ENCODE measurements at regions not wholly inside any gene's neighbourhood (a gene's known extent, or its start where the extent isn't known, plus 50 kb on each side); places are given as distances from the start of the nearest gene placed in this dataset.

DNA sequence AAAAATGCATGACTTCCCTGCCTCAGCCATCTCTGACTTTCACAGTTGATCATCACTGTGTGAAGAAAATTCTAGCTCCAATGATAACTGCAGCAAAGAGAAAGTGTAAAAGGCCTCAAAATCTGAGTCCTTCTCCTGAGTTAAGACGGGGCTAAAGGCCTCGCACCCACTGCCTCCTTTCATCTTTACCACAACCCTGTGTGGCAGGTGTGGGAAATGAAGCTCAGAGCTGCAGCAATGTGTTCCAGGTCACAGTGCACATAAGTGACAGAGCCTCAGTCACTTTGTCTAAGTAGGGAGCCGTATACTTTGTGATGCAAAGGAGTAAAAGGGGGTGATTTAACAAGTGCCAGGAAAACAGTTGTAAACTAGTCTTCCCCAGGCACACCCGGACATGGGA is 144.7 kb upstream of the TMCC3 start:
- Mint-ChIP-seq H3K27me3 (peaks cover 13% of the 10 kb centered on the region), H3K27ac (no peak overlapping the region), H3K4me1 (no peaks in the 10 kb centered on the region), H3K36me3 (no peaks in the 10 kb centered on the region), H3K9me3 (ENCODE audit: low read depth) (no peaks in the 10 kb centered on the region), H3K4me3 (no peak overlapping the region)
- CTCF ChIA-PET: interaction anchor here (0.6 kb wide), 1 partner anchor 594 kb away, joined by 3 read pairs; no protein-coding TSS in a partner anchor
- ATAC-seq (no peak), DNase-seq (no peak)

DNA sequence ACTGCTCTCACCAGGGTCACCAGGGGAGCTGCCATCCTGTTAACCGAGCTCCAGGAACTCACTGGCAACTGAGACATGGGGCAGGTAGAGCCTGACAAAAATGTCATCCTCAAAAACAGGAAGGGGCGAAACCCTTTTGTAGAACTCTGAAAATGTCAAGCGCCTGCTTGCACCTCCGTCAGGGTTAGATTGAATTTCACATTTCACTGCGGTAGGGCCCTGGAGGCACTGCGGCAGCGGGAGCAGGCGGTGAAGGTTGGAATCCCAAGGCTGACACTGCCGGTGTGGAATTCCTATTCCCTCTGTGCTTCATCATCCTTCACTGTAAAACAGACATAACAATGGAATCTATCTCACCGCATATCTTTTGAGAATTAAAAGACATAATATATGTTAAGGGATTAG is 142.8 kb upstream of the TMCC3 start:
- DNase-seq (no peak), ATAC-seq (no peak)
- H3K27ac Mint-ChIP-seq: no peak overlapping the region
- H3K9me3 Mint-ChIP-seq (ENCODE audit: low read depth): no peaks in the 10 kb centered on the region
- H3K4me1 Mint-ChIP-seq: no peaks in the 10 kb centered on the region
- CTCF ChIA-PET: no interaction called here
- no peaks in the 10 kb centered on the region for H3K36me3 Mint-ChIP-seq
- H3K27me3 Mint-ChIP-seq: peaks cover 11% of the 10 kb centered on the region
- H3K4me3 Mint-ChIP-seq: no peak overlapping the region

DNA sequence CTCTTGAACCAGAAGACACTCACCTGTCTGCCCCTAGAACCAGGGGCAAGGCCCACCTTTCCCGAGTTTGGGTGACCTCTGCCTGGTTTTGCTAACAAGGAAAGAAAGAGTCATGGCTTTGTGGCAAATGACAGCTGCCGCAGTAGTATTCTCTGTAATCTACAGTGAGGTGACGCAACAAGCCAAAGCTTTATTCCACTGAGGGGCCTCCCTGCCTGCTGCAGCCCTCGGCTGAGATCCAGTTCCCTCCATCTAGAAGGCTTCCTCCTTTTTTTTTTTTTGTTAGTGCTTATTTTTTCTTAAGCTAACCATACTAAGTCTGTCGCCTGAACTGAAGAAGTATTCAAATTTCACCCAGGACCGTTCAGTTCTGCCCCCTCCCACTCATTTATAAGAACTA is 142.3 kb upstream of the TMCC3 start:
- H3K36me3 Mint-ChIP-seq: no peaks in the 10 kb centered on the region
- H3K4me1 Mint-ChIP-seq: no peaks in the 10 kb centered on the region
- DNase-seq: no peak
- no peaks in the 10 kb centered on the region for H3K9me3 Mint-ChIP-seq (ENCODE audit: low read depth)
- ATAC-seq: no peak
- peaks cover 9% of the 10 kb centered on the region for H3K27me3 Mint-ChIP-seq
- H3K27ac Mint-ChIP-seq: no peak overlapping the region
- CTCF ChIA-PET: no interaction called here
- no peak overlapping the region for H3K4me3 Mint-ChIP-seq

DNA sequence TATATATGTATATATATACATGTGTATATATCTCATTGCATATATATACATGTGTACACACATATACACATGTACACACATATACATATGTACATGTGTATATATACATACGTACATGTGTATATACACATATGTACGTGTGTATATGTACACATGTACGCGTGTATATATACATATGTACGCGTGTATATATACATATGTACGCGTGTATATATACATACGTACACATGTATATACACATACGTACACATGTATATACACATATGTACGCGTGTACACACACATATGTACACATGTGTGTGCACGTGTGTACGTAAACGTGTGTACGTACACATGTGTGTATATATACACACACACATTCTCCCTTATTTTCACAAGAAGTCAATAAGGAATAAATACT is 141.6 kb upstream of the TMCC3 start:
- peaks cover 9% of the 10 kb centered on the region for H3K27me3 Mint-ChIP-seq

DNA sequence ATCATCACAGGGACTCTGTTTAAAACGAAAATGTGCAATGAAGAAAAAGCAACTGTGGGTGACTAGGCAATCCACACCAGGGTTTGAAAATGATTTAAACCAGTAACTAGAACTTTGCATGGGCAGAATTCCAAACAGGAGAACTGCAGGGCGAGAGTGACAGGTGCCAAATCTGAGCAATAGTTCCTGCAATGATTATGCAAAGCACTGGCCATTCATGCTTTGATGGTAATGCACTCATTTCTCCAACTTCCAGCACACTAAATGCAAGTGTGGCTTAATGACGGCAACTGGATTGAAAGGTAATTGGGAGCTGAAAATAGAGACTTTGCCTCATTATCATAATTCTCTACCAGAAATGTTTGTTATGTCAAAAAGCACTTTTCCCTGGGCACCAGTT is 140.5 kb upstream of the TMCC3 start:
- peaks cover 9% of the 10 kb centered on the region for H3K27me3 Mint-ChIP-seq
- no peak for ATAC-seq
- no peak for DNase-seq
- no peaks in the 10 kb centered on the region for H3K36me3 Mint-ChIP-seq
- H3K9me3 Mint-ChIP-seq (ENCODE audit: low read depth): no peaks in the 10 kb centered on the region
- H3K27ac Mint-ChIP-seq: no peak overlapping the region
- H3K4me1 Mint-ChIP-seq: no peaks in the 10 kb centered on the region
- CTCF ChIA-PET: interaction anchor here (0.6 kb wide), 1 partner anchor 716 kb away, joined by 3 read pairs; no protein-coding TSS in a partner anchor
- H3K4me3 Mint-ChIP-seq: no peak overlapping the region

More for the DNA sequence above, 141.6 kb upstream of the TMCC3 start:
- no peak for DNase-seq
- CTCF ChIA-PET: no interaction called here
- no peak overlapping the region for H3K4me3 Mint-ChIP-seq
- no peaks in the 10 kb centered on the region for H3K4me1 Mint-ChIP-seq
- no peaks in the 10 kb centered on the region for H3K9me3 Mint-ChIP-seq (ENCODE audit: low read depth)
- no peak overlapping the region for H3K27ac Mint-ChIP-seq
- no peaks in the 10 kb centered on the region for H3K36me3 Mint-ChIP-seq
- ATAC-seq: no peak

DNA sequence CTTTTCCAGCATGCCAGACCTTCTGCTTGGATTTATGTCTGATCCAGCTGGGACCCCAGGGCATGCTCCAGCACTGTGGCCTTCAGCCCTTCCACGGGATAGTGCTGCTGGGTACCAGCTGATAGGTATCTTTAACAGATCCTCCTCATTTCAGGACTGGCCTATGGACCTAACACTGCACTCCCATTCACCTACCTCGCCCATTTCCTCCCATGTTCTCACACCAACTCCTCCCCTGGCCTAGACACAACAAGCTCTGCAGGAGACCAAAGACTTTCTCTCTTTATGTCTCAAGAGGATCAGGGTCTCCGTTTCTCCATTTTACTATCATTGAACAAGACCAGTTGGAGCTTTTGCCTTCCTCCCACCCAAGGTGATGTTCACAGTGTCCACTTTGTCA is 140.0 kb upstream of the TMCC3 start:
- Mint-ChIP-seq H3K27me3 (peaks cover 9% of the 10 kb centered on the region), H3K36me3 (no peaks in the 10 kb centered on the region), H3K9me3 (ENCODE audit: low read depth) (no peaks in the 10 kb centered on the region), H3K4me3 (no peak overlapping the region), H3K27ac (no peak overlapping the region), H3K4me1 (no peaks in the 10 kb centered on the region)
- ATAC-seq (no peak), DNase-seq (no peak)
- CTCF ChIA-PET: no interaction called here

DNA sequence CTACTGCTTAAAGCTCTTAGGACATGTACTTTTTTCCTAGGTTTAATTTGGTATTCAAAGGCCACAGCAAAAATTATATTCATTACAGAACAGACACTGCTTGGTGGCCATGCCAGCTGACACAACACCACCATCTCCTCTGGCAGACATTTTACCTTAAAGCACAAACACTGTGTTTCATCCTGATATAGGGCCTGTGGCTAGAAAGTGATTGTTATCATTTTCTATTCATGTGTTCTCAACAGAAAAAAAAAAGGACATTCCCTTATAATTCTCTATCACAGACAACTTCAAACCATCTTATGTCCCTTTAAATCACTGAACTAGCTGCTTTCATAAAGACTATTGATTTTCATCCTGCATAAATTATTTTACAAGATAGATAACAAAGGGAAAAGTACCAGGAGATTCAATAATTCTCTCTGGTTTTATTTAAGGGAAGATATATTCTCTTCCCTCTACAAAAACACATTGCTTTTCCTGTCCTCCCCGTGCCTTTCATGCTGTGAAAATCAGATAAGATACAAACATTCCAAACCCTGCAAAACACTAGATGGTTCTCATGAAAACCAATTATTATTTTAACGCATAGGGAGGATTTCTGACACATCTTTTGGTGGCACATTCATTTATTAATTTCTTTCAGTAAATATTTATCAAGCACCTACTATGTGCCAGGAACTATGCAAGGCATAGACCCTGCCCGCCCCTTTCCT is 139.3 kb upstream of the TMCC3 start:
- Mint-ChIP-seq H3K27ac (no peak overlapping the region), H3K4me1 (no peaks in the 10 kb centered on the region), H3K9me3 (ENCODE audit: low read depth) (no peaks in the 10 kb centered on the region), H3K4me3 (no peak overlapping the region), H3K36me3 (no peaks in the 10 kb centered on the region), H3K27me3 (peaks cover 9% of the 10 kb centered on the region)
- no peak for DNase-seq
- ATAC-seq: no peak
- CTCF ChIA-PET: interaction anchor here (1.1 kb wide), 1 partner anchor 11 kb away, joined by 3 read pairs; no protein-coding TSS in a partner anchor

DNA sequence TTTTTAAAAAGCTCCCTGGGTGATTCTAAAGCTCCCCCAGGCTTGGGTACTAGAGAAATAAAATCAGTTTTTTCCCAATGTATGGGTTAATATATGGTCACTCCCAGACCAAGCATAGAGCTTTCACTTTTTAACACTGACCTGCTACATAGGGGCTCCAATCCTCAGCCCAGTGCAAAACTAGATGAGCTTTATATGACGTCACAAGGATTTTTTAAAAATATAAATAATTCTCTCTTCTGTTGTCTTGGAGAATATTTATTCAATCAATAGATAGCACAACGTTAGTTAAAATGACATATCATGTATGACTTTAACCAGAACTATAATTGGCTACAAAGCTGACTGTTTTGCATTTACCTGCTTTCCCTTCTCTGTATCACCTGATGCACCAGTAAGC is 137.9 kb upstream of the TMCC3 start:
- Mint-ChIP-seq H3K36me3 (no peaks in the 10 kb centered on the region), H3K27ac (no peak overlapping the region), H3K4me3 (no peak overlapping the region), H3K4me1 (no peaks in the 10 kb centered on the region), H3K27me3 (peaks cover 19% of the 10 kb centered on the region), H3K9me3 (ENCODE audit: low read depth) (peaks cover 2% of the 10 kb centered on the region)
- no peak for ATAC-seq
- no peak for DNase-seq
- CTCF ChIA-PET: no interaction called here

DNA sequence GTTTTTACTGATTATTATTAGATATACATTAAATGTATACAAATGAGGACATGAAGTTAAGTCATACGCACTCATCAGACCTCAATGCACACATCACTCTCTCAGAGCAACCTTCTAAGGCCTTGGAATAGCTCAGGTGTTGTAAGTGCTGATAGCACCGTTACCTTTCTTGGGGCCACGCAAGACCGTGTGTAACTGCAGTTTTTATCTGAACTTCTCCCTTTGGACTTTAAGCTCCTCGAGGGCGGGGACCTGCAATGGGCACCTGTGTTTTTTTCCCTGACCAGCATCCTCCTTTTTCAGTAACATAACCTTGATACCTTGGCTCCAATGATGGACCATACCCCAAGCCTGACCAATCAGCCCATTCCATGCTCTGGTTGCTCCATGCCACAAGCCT is 136.5 kb upstream of the TMCC3 start:
- no peak for ATAC-seq
- Mint-ChIP-seq H3K4me3 (no peak overlapping the region), H3K27me3 (peaks cover 26% of the 10 kb centered on the region), H3K9me3 (ENCODE audit: low read depth) (peaks cover 2% of the 10 kb centered on the region), H3K4me1 (no peaks in the 10 kb centered on the region), H3K36me3 (no peaks in the 10 kb centered on the region), H3K27ac (no peak overlapping the region)
- CTCF ChIA-PET: no interaction called here
- DNase-seq: no peak

DNA sequence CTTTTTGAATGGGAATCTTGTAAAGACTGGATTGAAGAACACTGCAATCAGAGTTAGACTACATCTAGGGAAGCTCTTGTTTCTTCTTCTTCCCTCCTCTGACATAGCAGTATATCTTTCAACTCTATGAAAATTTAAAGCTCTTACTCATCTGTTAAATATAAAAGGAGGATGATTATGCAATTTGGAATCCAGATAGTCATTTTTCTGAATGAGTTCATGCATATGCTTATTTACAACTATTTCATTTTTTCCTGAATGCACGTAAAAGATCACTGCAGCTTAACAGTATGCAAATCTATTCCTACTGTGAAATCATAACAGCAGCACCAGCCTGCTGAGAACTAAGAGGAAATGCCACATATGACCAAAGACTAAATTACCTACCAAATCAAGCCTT is 133.5 kb upstream of the TMCC3 start:
- Mint-ChIP-seq H3K36me3 (no peaks in the 10 kb centered on the region), H3K4me3 (no peak overlapping the region), H3K27me3 (peaks cover 24% of the 10 kb centered on the region), H3K9me3 (ENCODE audit: low read depth) (peaks cover 2% of the 10 kb centered on the region), H3K27ac (no peak overlapping the region), H3K4me1 (no peaks in the 10 kb centered on the region)
- DNase-seq (no peak), ATAC-seq (no peak)
- CTCF ChIA-PET: no interaction called here

DNA sequence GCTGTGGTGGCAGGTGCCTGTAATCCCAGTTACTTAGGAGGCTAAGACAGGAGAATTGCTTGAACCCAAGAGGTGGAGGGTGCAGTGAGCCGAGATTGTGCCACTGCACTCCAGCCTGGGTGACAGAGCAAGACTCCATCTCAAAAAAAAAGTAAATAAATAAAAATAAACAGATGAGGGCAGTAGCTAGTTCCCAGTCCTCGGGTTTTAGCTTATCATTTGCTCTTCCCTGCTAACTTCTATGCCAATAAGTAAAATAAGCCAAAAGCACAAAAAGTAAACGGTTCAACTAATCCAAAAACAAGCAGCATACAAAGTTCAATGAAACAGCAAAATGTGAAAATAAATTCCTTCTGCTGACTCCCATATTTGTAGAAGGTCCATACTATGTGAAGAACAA is 133.0 kb upstream of the TMCC3 start:
- H3K9me3 Mint-ChIP-seq (ENCODE audit: low read depth): peaks cover 2% of the 10 kb centered on the region
- H3K27ac Mint-ChIP-seq: no peak overlapping the region

DNA sequence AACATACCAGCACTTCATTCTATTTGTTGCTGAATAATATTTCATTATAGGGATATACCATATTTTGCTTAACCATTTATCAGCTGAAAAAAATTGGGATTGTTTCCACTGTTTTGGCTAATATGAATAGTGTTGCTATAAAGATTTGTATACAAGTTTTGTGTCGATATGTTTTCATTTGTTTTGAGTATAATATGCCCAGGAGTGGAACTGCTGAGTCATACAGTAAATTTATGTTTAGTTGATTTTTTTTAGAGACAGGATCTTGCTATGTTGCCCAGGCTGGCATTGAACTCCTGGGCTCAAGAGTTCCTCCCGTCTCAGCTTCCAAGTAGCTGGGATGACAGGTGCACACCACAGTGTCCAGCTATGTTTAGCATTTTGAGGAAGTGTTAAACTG is 131.5 kb upstream of the TMCC3 start:
- Mint-ChIP-seq H3K27ac (no peak overlapping the region), H3K36me3 (no peaks in the 10 kb centered on the region), H3K9me3 (ENCODE audit: low read depth) (peaks cover 2% of the 10 kb centered on the region), H3K4me1 (no peaks in the 10 kb centered on the region), H3K4me3 (no peak overlapping the region), H3K27me3 (peaks cover 32% of the 10 kb centered on the region)
- CTCF ChIA-PET: no interaction called here
- DNase-seq: no peak
- no peak for ATAC-seq

More for the DNA sequence above, 133.0 kb upstream of the TMCC3 start:
- no peak for DNase-seq
- Mint-ChIP-seq H3K4me3 (no peak overlapping the region), H3K36me3 (no peaks in the 10 kb centered on the region), H3K4me1 (no peaks in the 10 kb centered on the region), H3K27me3 (peaks cover 25% of the 10 kb centered on the region)
- CTCF ChIA-PET: no interaction called here
- ATAC-seq: no peak

DNA sequence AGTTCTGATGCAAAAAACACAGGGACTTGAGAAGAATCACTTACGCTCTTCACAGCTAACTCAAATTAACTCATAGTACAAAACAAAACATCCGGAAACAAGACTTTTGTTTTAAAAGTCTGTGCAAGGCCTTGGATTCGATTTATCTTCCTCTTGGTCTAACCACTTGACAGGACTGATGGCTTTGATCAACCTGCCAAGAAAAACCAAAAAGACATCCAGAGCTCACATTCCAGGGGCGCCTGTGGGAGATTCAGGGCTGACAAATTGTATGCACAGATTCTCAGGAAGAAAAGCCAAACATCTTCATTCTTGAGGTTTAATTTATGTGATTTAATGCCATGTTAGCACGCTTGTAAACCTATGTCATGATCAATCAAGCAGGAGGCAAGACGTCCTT is 129.1 kb upstream of the TMCC3 start:
- peaks cover 2% of the 10 kb centered on the region for H3K9me3 Mint-ChIP-seq (ENCODE audit: low read depth)
- CTCF ChIA-PET: no interaction called here
- peaks cover 37% of the 10 kb centered on the region for H3K27me3 Mint-ChIP-seq

DNA sequence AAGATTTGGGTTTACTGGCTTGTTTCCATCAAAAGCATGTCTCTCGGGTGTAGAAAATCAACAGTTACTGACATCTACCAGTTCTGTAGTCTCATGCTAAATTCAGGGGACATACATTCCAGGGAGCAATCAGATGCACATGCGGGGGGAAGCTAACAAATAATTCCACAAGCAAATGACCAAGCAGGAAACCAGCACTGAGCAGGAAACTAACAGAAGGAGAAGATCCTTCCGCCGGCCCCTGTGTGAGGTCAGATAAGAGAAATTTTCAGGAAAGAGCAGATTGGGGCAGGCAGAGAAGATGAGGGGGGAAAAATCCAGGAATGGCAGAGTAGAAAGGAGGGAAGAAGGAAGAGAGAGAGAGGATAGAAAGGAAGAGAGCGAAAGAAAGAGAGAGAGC is 127.6 kb upstream of the TMCC3 start:
- Mint-ChIP-seq H3K27me3 (peaks cover 28% of the 10 kb centered on the region), H3K9me3 (ENCODE audit: low read depth) (no peaks in the 10 kb centered on the region), H3K36me3 (no peaks in the 10 kb centered on the region), H3K4me3 (no peak overlapping the region), H3K27ac (no peak overlapping the region), H3K4me1 (no peaks in the 10 kb centered on the region)
- CTCF ChIA-PET: interaction anchor here (1.3 kb wide), 1 partner anchor 15 kb away, joined by 3 read pairs; no protein-coding TSS in a partner anchor
- no peak for DNase-seq
- ATAC-seq: no peak

More for the DNA sequence above, 129.1 kb upstream of the TMCC3 start:
- no peak for ATAC-seq
- no peak for DNase-seq
- Mint-ChIP-seq H3K4me1 (no peaks in the 10 kb centered on the region), H3K36me3 (no peaks in the 10 kb centered on the region), H3K27ac (no peak overlapping the region), H3K4me3 (no peak overlapping the region)
